ENCODE measurements at regions not wholly inside any gene's neighbourhood (a gene's known extent, or its start where the extent isn't known, plus 50 kb on each side); places are given as distances from the start of the nearest gene placed in this dataset.
"Not testable (repeated sequence)": the region's sequence is repeated elsewhere in the genome, so short reads cannot be mapped to it uniquely, and the experiment has no call there.

- TF ChIP-seq POLR2A, CTCF (IDR thresholded peaks at IDR 0.05): not testable (repeated sequence)
These were observed 1966.9 kb downstream of the FOXD4L5 start for GRCh38 chr9:63318093-63318492.
